ENCODE measurements at regions not wholly inside any gene's neighbourhood (a gene's known extent, or its start where the extent isn't known, plus 50 kb on each side); places are given as distances from the start of the nearest gene placed in this dataset.
"Not testable (repeated sequence)": the region's sequence is repeated elsewhere in the genome, so short reads cannot be mapped to it uniquely, and the experiment has no call there.

DNA sequence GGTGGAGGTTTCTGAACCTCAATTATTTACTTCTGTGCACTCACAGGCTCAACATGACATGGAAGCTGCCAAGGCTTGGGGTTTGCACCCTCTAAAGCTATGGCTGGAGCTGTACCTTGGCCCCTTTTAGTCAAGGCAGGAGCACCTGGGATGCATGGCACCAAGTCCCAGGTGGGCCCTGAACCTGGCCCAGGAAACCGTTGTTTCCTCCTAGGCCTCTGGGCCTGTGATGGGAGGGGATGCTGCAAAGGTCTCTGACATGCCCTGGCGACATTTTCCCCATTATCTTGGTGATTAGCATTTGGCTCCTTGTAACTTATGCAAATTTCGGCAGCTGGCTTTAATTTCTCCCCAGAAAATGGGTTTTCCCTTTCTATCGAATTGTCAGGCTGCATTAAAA is 726.1 kb upstream of the POU3F4 start:
- WGBS: 87% methylated on average over 4 of the region's 4 CpGs
- Histone ChIP-seq H3K4me1 (ENCODE audit: insufficient read depth, low read length) (no peaks in the 10 kb centered on the region), H3K9ac (ENCODE audit: low read depth, low read length) (no peak overlapping the region), H3K27me3 (ENCODE audit: insufficient read depth, low read length) (no peaks in the 10 kb centered on the region), H3K9me3 (ENCODE audit: insufficient read depth, low read depth, low read length) (peaks cover 11% of the 10 kb centered on the region), H3K4me3 (ENCODE audit: low read length) (no peak overlapping the region), H3K36me3 (ENCODE audit: insufficient read depth, low read length) (no peaks in the 10 kb centered on the region), H3K27ac (ENCODE audit: low read depth, low read length) (no peak overlapping the region)

DNA sequence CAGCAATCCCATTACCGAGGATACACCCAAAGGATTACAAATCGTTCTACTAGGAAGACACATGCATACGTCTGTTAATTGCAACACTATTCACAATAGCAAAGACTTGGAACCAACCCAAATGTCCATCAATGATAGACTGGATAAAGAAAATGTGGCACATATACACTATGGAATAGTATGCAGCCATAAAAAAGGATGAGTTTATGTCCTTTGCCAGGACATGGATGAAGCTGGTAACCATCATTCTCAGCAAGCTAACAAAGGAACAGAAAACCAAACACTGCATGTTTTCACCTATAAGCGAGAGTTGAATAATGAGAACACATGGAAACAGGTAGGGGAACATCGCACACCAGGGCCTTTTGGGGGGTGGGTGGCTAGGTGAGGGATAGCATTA is 695.2 kb upstream of the POU3F4 start:
- H3K9ac ChIP-seq (ENCODE audit: low read depth, low read length); H3K4me1 ChIP-seq (ENCODE audit: insufficient read depth, low read length); H3K4me3 ChIP-seq (ENCODE audit: low read length); H3K27ac ChIP-seq (ENCODE audit: low read depth, low read length); H3K27me3 ChIP-seq (ENCODE audit: insufficient read depth, low read length); H3K9me3 ChIP-seq (ENCODE audit: insufficient read depth, low read depth, low read length); H3K36me3 ChIP-seq (ENCODE audit: insufficient read depth, low read length): not testable (repeated sequence)
- 92% methylated on average over 5 of the region's 5 CpGs for whole genome bisulfite sequencing

DNA sequence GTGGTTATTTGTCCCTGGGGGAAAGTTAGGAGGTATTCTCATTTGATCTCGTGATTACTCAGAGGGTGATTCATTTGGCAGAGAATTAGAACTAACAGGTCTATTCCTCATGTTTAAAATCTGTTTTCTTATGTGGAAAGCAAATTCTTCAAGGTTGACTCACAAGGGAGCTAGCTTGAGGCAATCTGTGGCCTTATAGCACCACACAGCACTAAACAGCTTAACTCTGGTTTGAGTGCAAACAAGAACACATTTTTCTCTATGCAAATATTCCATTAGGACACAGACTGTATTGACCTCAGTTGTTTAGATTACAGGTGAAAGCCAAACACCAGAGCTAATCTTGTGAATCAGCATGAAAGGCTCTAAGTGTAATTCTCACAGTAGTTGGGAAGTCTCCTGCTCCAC is 694.4 kb upstream of the POU3F4 start:
- no CpG with 5 or more reads among the region's 1 CpG for WGBS
- H3K27me3 ChIP-seq (ENCODE audit: insufficient read depth, low read length): no peaks in the 10 kb centered on the region

DNA sequence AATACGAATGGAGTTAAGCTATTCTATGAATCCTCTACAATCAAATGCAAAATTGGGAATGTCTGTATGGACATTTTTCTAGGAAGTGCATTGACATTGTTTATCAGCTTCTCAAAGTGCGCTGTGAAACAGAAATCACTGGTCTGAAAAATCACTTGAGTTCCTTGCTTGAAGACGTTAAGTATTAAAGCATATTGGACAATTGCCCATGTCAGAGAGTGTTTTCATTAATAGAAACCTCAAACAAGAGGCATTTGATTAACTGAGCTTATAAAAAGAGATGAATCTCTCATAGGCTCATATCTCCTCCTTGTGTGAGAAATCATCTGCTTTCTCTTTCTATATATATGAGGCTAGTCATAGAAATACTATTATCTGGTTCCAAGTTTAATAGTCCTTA is 692.1 kb upstream of the POU3F4 start:
- WGBS: 88% methylated on average over 2 of the region's 3 CpGs

More for the DNA sequence above, 694.4 kb upstream of the POU3F4 start:
- no peaks in the 10 kb centered on the region for H3K36me3 ChIP-seq (ENCODE audit: insufficient read depth, low read length)
- no peak overlapping the region for H3K9ac ChIP-seq (ENCODE audit: low read depth, low read length)
- no peaks in the 10 kb centered on the region for H3K9me3 ChIP-seq (ENCODE audit: insufficient read depth, low read depth, low read length)
- no peaks in the 10 kb centered on the region; the same call in 1 of the 2 replicates for H3K4me1 ChIP-seq (ENCODE audit: insufficient read depth, low read length)
- H3K27ac ChIP-seq (ENCODE audit: low read depth, low read length): no peak overlapping the region
- no peak overlapping the region for H3K4me3 ChIP-seq (ENCODE audit: low read length)

DNA sequence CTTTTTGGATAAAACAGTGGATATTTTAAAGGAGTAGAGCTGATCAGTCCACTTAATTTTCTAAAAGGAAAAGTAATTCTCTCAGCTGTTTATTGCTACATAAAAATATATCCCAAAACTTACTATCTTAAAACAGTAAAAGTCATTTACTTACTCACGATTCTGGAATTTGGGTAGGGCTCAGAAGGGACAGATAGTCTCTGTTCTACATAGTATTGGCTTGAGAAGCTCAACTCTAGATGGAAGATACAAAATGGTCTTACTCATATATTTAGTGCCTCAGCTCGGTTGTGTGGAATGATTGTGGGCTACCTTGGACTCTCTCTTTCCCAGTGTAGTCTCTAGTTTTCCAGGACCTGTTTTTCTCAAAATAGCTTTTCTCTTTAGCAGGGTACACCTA is 691.5 kb upstream of the POU3F4 start:
- H3K9me3 ChIP-seq (ENCODE audit: insufficient read depth, low read depth, low read length): no peaks in the 10 kb centered on the region
- H3K4me3 ChIP-seq (ENCODE audit: low read length): no peak overlapping the region
- H3K27me3 ChIP-seq (ENCODE audit: insufficient read depth, low read length): no peaks in the 10 kb centered on the region
- no peak overlapping the region for H3K9ac ChIP-seq (ENCODE audit: low read depth, low read length)
- no peak overlapping the region for H3K27ac ChIP-seq (ENCODE audit: low read depth, low read length)
- no peaks in the 10 kb centered on the region for H3K36me3 ChIP-seq (ENCODE audit: insufficient read depth, low read length)
- WGBS: 40% methylated on average over 1 of the region's 2 CpGs
- H3K4me1 ChIP-seq (ENCODE audit: insufficient read depth, low read length): no peaks in the 10 kb centered on the region; the same call in 1 of the 2 replicates

More for the DNA sequence above, 692.1 kb upstream of the POU3F4 start:
- H3K4me1 ChIP-seq (ENCODE audit: insufficient read depth, low read length): no peaks in the 10 kb centered on the region; the same call in 1 of the 2 replicates
- H3K9me3 ChIP-seq (ENCODE audit: insufficient read depth, low read depth, low read length): no peaks in the 10 kb centered on the region
- H3K27me3 ChIP-seq (ENCODE audit: insufficient read depth, low read length): no peaks in the 10 kb centered on the region
- no peak overlapping the region for H3K27ac ChIP-seq (ENCODE audit: low read depth, low read length)
- no peak overlapping the region for H3K4me3 ChIP-seq (ENCODE audit: low read length)
- H3K36me3 ChIP-seq (ENCODE audit: insufficient read depth, low read length): no peaks in the 10 kb centered on the region
- H3K9ac ChIP-seq (ENCODE audit: low read depth, low read length): no peak overlapping the region

DNA sequence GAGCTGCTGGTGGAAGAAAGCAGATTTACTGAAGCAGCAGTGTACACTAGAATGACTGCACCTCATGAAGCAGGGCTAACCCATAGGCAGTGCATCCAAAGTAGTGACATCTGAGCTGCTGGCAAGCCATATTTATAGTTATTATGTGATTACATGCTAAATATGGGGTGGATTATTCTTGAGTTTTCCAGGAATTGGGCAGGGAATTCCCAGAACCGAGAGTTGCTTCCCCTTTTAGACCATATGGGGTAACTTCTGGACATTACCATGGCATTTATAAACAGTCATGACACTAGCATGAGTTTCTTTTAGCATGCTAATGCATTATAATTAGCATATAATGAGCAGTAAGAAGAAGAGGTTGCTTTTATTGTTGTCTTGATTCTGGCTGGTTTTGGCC is 665.8 kb upstream of the POU3F4 start:
- Histone ChIP-seq H3K4me3 (ENCODE audit: low read length) (no peak overlapping the region), H3K27ac (ENCODE audit: low read depth, low read length) (no peak overlapping the region), H3K27me3 (ENCODE audit: insufficient read depth, low read length) (no peaks in the 10 kb centered on the region), H3K9me3 (ENCODE audit: insufficient read depth, low read depth, low read length) (peaks cover 10% of the 10 kb centered on the region; the same call in 1 of the 2 replicates), H3K4me1 (ENCODE audit: insufficient read depth, low read length) (no peaks in the 10 kb centered on the region), H3K9ac (ENCODE audit: low read depth, low read length) (no peak overlapping the region), H3K36me3 (ENCODE audit: insufficient read depth, low read length) (no peaks in the 10 kb centered on the region)
- WGBS: 22% methylated on average over 1 of the region's 1 CpG

DNA sequence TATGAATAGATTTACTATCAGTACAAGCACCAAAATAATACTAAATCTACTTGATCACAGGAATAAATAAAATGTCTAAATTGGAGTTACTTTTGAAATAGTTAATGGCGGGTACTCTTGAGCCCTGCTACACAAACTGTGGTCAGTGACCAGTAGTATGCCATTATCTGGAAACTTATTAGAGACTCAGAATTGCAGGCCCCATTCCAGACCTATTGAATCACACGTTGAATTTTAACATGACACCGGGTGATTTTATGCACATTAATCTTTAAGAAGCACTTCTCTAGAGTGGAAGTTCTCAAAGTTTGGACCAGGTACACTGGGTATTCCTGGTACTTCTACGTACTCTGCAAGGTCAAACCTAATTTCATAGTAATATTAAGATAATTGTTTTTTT is 660.0 kb upstream of the POU3F4 start:
- no peaks in the 10 kb centered on the region for H3K9me3 ChIP-seq (ENCODE audit: insufficient read depth, low read depth, low read length)
- H3K4me3 ChIP-seq (ENCODE audit: low read length): no peak overlapping the region
- no peak overlapping the region for H3K9ac ChIP-seq (ENCODE audit: low read depth, low read length)
- no peak overlapping the region for H3K27ac ChIP-seq (ENCODE audit: low read depth, low read length)
- H3K36me3 ChIP-seq (ENCODE audit: insufficient read depth, low read length): no peaks in the 10 kb centered on the region
- no peaks in the 10 kb centered on the region for H3K27me3 ChIP-seq (ENCODE audit: insufficient read depth, low read length)
- no peaks in the 10 kb centered on the region for H3K4me1 ChIP-seq (ENCODE audit: insufficient read depth, low read length)
- 87% methylated on average over 3 of the region's 4 CpGs for WGBS
